ENCODE measurements at regions not wholly inside any gene's neighbourhood (a gene's known extent, or its start where the extent isn't known, plus 50 kb on each side); places are given as distances from the start of the nearest gene placed in this dataset.

- H3K14ac ChIP-seq (ENCODE audit: insufficient read length) = no peak overlapping the region
- no peaks in the 10 kb centered on the region for H3K79me2 ChIP-seq (ENCODE audit: control insufficient read depth in 1 of 2, insufficient read depth in 2 of 2, low read length in 2 of 2)
- no peak overlapping the region for H2BK120ac ChIP-seq (replicated peaks; ENCODE audit: low read depth, low read length)
- DNase-seq (ENCODE audit: low read depth in 1 of 2, low spot score in 2 of 2) (no peak), FAIRE-seq (no peak)
- H3K4ac ChIP-seq (replicated peaks; ENCODE audit: insufficient read length, low read depth, low read length) = no peak overlapping the region
- H3K18ac ChIP-seq (ENCODE audit: extremely low read depth, low read length) = no peak overlapping the region
- no peak overlapping the region for H3K4me3 ChIP-seq (ENCODE audit: extremely low read depth in 1 of 4, insufficient read depth in 2 of 4, low read depth in 3 of 4, low read length in 4 of 4)
- no peak overlapping the region for H3K9ac ChIP-seq (replicated peaks in 1 of 4; ENCODE audit: extremely low read depth in 1 of 4, low read depth in 3 of 4, low read length in 3 of 4)
- no peak overlapping the region for H4K91ac ChIP-seq (replicated peaks; ENCODE audit: insufficient read length, low read length)
- H3K9me3 ChIP-seq (ENCODE audit: insufficient read depth in 2 of 2, low read depth in 1 of 2, low read length in 1 of 2) = no peaks in the 10 kb centered on the region
- no peaks in the 10 kb centered on the region for H3K36me3 ChIP-seq (ENCODE audit: control insufficient read depth in 2 of 4, insufficient read depth in 4 of 4, low read length in 3 of 4)
- no peak overlapping the region for H2BK15ac ChIP-seq (ENCODE audit: low read length)
- H3K27ac ChIP-seq (ENCODE audit: low read depth, low read length) = no peak overlapping the region
- no peak overlapping the region for H3K23ac ChIP-seq (ENCODE audit: insufficient read length)
- H2AK5ac ChIP-seq (ENCODE audit: low read depth, low read length) = no peak overlapping the region
- POLR2A ChIA-PET (ENCODE audit: partially characterized antibody) = no interaction called here
- H4K5ac ChIP-seq (ENCODE audit: insufficient read length, low read depth, low read length) = no peak overlapping the region
- H3K4me2 ChIP-seq (ENCODE audit: insufficient read depth in 1 of 2, low read depth in 2 of 2, low read length in 2 of 2) = no peak overlapping the region
- H4K8ac ChIP-seq (ENCODE audit: extremely low read depth, insufficient read depth, low read length) = no peak overlapping the region
- 86% methylated on average over 4 of the region's 4 CpGs; no CpG with 5 or more reads in 1 of the 2 experiments for WGBS, 2 experiments (ENCODE audit: extremely low coverage in 1 of 2, insufficient coverage in 1 of 2, insufficient read length in 1 of 2, insufficient replicate concordance in 2 of 2, low coverage in 1 of 2, low lambda C conversion rate in 2 of 2, missing lambda C conversion rate in 1 of 2)
- H3K79me1 ChIP-seq (ENCODE audit: low read depth, low read length) = no peaks in the 10 kb centered on the region
- no peaks in the 10 kb centered on the region for H4K20me1 ChIP-seq (replicated peaks in 1 of 2; ENCODE audit: control insufficient read depth in 1 of 2, insufficient read depth in 2 of 2, low read length in 2 of 2)
- CTCF ChIA-PET (ENCODE audit: partially characterized antibody) = no interaction called here
- no peak overlapping the region for H3K56ac ChIP-seq (replicated peaks; ENCODE audit: insufficient read length, low read depth, low read length)
- TF ChIP-seq EGR1 (IDR thresholded peaks at IDR 0.05; ENCODE audit: borderline replicate concordance, low read depth, low read length) = no peak
- no peak for TF ChIP-seq TAF1 (IDR thresholded peaks at IDR 0.05; ENCODE audit: low read depth, low read length)
- no peak for TF ChIP-seq CBX5 (IDR thresholded peaks at IDR 0.05; ENCODE audit: low read depth, low read length)
- no peak for TF ChIP-seq MAFK (IDR thresholded peaks at IDR 0.05; ENCODE audit: low read depth, low read length)
- no peak for TF ChIP-seq TCF12 (IDR thresholded peaks at IDR 0.05; ENCODE audit: low read depth, low read length)
- H3K4me1 ChIP-seq (replicated peaks in 1 of 4; ENCODE audit: control insufficient read depth in 3 of 4, insufficient read depth in 4 of 4, low read length in 3 of 4) = no peaks in the 10 kb centered on the region
- H3K23me2 ChIP-seq (ENCODE audit: low read depth, low read length) = no peaks in the 10 kb centered on the region
- no peak overlapping the region for H2BK12ac ChIP-seq (ENCODE audit: low read depth, low read length)
- H2AFZ ChIP-seq (ENCODE audit: low read length) = no peak overlapping the region
- no peaks in the 10 kb centered on the region for H3K27me3 ChIP-seq (replicated peaks in 1 of 4; ENCODE audit: control insufficient read depth in 3 of 4, extremely low read depth in 1 of 4, insufficient read depth in 3 of 4, low read length in 3 of 4)
- no peak overlapping the region for H2BK5ac ChIP-seq (ENCODE audit: low read depth, low read length)
- H2BK20ac ChIP-seq (ENCODE audit: low read length) = no peak overlapping the region
These were observed 121.7 kb downstream of the CMPK2 start for GRCh38 chr2:6744038-6744437.

Measured in H1 (cell line).